BE2C (cell line): ENCODE measurements at regions not wholly inside any gene's neighbourhood (a gene's known extent, or its start where the extent isn't known, plus 50 kb on each side); places are given as distances from the start of the nearest gene placed in this dataset.

Experiments used
- DNase-seq: peaks from one replicate; pipeline ENCODE4 v3.0.0-alpha.2; 2020
- H3K27me3 ChIP-seq: fragments of 250-450 bp; sonication (Bioruptor Pico); 2 replicates; pipeline ENCODE4 v1.5.1; 2020; ENCODE audit warnings: mild to moderate bottlenecking
- H3K36me3 ChIP-seq: fragments of 250-450 bp; sonication (Bioruptor Pico); 2 replicates; pipeline ENCODE4 v1.5.1; 2020; ENCODE audit warnings: mild to moderate bottlenecking
- H3K4me1 ChIP-seq: fragments of 250-450 bp; sonication (Bioruptor Pico); 2 replicates; pipeline ENCODE4 v1.5.1; 2020
- H3K4me3 ChIP-seq: 2 replicates; pipeline ENCODE4 v1.5.1; 2011; ENCODE audit warnings: low read depth, low read length
- H3K9me3 ChIP-seq: fragments of 250-450 bp; sonication (Bioruptor Pico); 2 replicates; pipeline ENCODE4 v1.5.1; 2020
- CTCF ChIP-seq: IDR thresholded peaks from 2 replicates; pipeline ENCODE4 v1.5.1; 2012; ENCODE audit warnings: mild to moderate bottlenecking, low read depth, low read length

- DNase-seq: no peak
- Histone ChIP-seq H3K4me3 (no peak overlapping the region), H3K9me3 (no peaks in the 10 kb centered on the region), H3K27me3 (no peaks in the 10 kb centered on the region), H3K4me1 (no peaks in the 10 kb centered on the region), H3K36me3 (no peaks in the 10 kb centered on the region)
- TF ChIP-seq CTCF: no peak
Observed at GRCh38 chr11:80503990-80504389, 1063.2 kb upstream of the TENM4 start.

GRCh38 chr11:80502511-80502910 is 1061.7 kb upstream of the TENM4 start:
- Histone ChIP-seq H3K27me3 (no peaks in the 10 kb centered on the region), H3K4me1 (no peaks in the 10 kb centered on the region), H3K36me3 (no peaks in the 10 kb centered on the region), H3K4me3 (no peak overlapping the region), H3K9me3 (no peaks in the 10 kb centered on the region)
- DNase-seq: no peak
- no peak for TF ChIP-seq CTCF

GRCh38 chr11:80495116-80495515 is 1054.3 kb upstream of the TENM4 start:
- Histone ChIP-seq H3K27me3 (no peaks in the 10 kb centered on the region), H3K4me3 (no peak overlapping the region), H3K36me3 (no peaks in the 10 kb centered on the region), H3K4me1 (no peaks in the 10 kb centered on the region), H3K9me3 (no peaks in the 10 kb centered on the region)
- DNase-seq: no peak
- no peak for TF ChIP-seq CTCF

GRCh38 chr11:80487952-80488351 is 1047.1 kb upstream of the TENM4 start:
- H3K9me3 ChIP-seq: no peaks in the 10 kb centered on the region
- DNase-seq: no peak
- no peaks in the 10 kb centered on the region for H3K36me3 ChIP-seq
- no peak for TF ChIP-seq CTCF
- no peaks in the 10 kb centered on the region for H3K27me3 ChIP-seq
- H3K4me3 ChIP-seq: no peak overlapping the region
- no peaks in the 10 kb centered on the region for H3K4me1 ChIP-seq

GRCh38 chr11:80486678-80487077 is 1045.8 kb upstream of the TENM4 start:
- Histone ChIP-seq H3K36me3 (no peaks in the 10 kb centered on the region), H3K4me3 (no peak overlapping the region), H3K4me1 (no peaks in the 10 kb centered on the region), H3K9me3 (no peaks in the 10 kb centered on the region), H3K27me3 (no peaks in the 10 kb centered on the region)
- no peak for DNase-seq
- TF ChIP-seq CTCF: no peak

GRCh38 chr11:80477178-80477577 is 1036.3 kb upstream of the TENM4 start:
- Histone ChIP-seq H3K36me3 (no peaks in the 10 kb centered on the region), H3K9me3 (no peaks in the 10 kb centered on the region), H3K27me3 (no peaks in the 10 kb centered on the region), H3K4me3 (no peak overlapping the region), H3K4me1 (no peaks in the 10 kb centered on the region)
- no peak for TF ChIP-seq CTCF
- no peak for DNase-seq
